CD14-positive monocyte (primary cell): ENCODE measurements at regions not wholly inside any gene's neighbourhood (a gene's known extent, or its start where the extent isn't known, plus 50 kb on each side); places are given as distances from the start of the nearest gene placed in this dataset.

Source experiments
- DNase-seq, 3 donors: peaks; one replicate each; pipeline ENCODE4 v3.0.0-alpha.2; 2011 to 2022
- H2AFZ ChIP-seq: 2 replicates; pipeline ENCODE4 v1.6.0; 2012; ENCODE audit warnings: mild to moderate bottlenecking, low read depth, low read length, inconsistent platforms; ENCODE audit not compliant: insufficient read depth, poor library complexity, severe bottlenecking
- H3K27ac ChIP-seq, 2 donors: 1 replicate in 1 of 2; 2 replicates in 1 of 2; pipeline ENCODE4 v1.5.1; 2012 to 2013; ENCODE audit warnings: low read length in 2 of 2, control low read depth in 1 of 2, inconsistent platforms in 1 of 2, low read depth in 1 of 2, mild to moderate bottlenecking in 1 of 2
- H3K27me3 ChIP-seq, 2 donors: one replicate each; pipeline versions ENCODE4 v1.6.0 to v1.6.1; 2011 to 2013; ENCODE audit warnings: low read length in 2 of 2; ENCODE audit not compliant: control insufficient read depth in 2 of 2, insufficient read depth in 2 of 2
- H3K36me3 ChIP-seq, 2 donors: replicated peaks in 1 of 2; 1 replicate in 1 of 2; 2 replicates in 1 of 2; pipeline versions ENCODE4 v1.5.1 to v1.6.1; 2012 to 2013; ENCODE audit warnings: low read length in 2 of 2, control low read depth in 1 of 2, inconsistent platforms in 1 of 2, mild to moderate bottlenecking in 1 of 2; ENCODE audit not compliant: insufficient read depth in 2 of 2, control insufficient read depth in 1 of 2
- H3K4me1 ChIP-seq, 2 donors: 1 replicate in 1 of 2; 2 replicates in 1 of 2; pipeline versions ENCODE4 v1.5.1 to v1.6.1; 2012 to 2013; ENCODE audit warnings: low read length in 2 of 2, control low read depth in 1 of 2, inconsistent platforms in 1 of 2, mild to moderate bottlenecking in 1 of 2, moderate library complexity in 1 of 2; ENCODE audit not compliant: insufficient read depth in 2 of 2, control insufficient read depth in 1 of 2
- H3K4me2 ChIP-seq: replicated peaks from 2 replicates; pipeline ENCODE3; 2012; ENCODE audit warnings: low read length, moderate library complexity, mild to moderate bottlenecking; ENCODE audit not compliant: poor library complexity, severe bottlenecking; ENCODE audit errors: extremely low read depth
- H3K4me3 ChIP-seq, 3 experiments: fragments of 200-600 bp in 1 of 3; sonication (generic) in 1 of 3; replicated peaks in 1 of 3; 1 replicate in 2 of 3; 2 replicates in 1 of 3; pipeline ENCODE4 v1.5.1; 2011 to 2013; ENCODE audit warnings: low read length in 3 of 3, mild to moderate bottlenecking in 3 of 3, control low read depth in 2 of 3, low read depth in 2 of 3, inconsistent platforms in 1 of 3, moderate library complexity in 1 of 3
- H3K79me2 ChIP-seq: 2 replicates; pipeline ENCODE4 v1.6.0; 2012; ENCODE audit warnings: mild to moderate bottlenecking, control low read depth, inconsistent platforms, low read length, moderate library complexity; ENCODE audit not compliant: insufficient read depth
- H3K9ac ChIP-seq: 2 replicates; pipeline ENCODE4 v1.6.0; 2017; ENCODE audit warnings: low read length, mild to moderate bottlenecking; ENCODE audit not compliant: insufficient read depth, poor library complexity, severe bottlenecking
- H3K9me3 ChIP-seq, 2 donors: replicated peaks in 1 of 2; 1 replicate in 1 of 2; 2 replicates in 1 of 2; pipeline versions ENCODE4 v1.5.1 to v1.6.1; 2012 to 2013; ENCODE audit warnings: low read length in 2 of 2, control low read depth in 1 of 2; ENCODE audit not compliant: control insufficient read depth in 1 of 2, insufficient read depth in 1 of 2
- H4K20me1 ChIP-seq: 2 replicates; pipeline ENCODE4 v1.6.0; 2012; ENCODE audit warnings: mild to moderate bottlenecking, low read length, control low read depth, moderate library complexity; ENCODE audit not compliant: insufficient read depth
- H3K27ac Mint-ChIP-seq, 7 donors: one replicate each; pipeline ENCODE4 v1.8.0; 2020; ENCODE audit warnings: mild to moderate bottlenecking in 7 of 7, mixed read lengths in 7 of 7, moderate library complexity in 6 of 7, inconsistent platforms in 2 of 7
- H3K27me3 Mint-ChIP-seq, 3 donors: one replicate each; pipeline ENCODE4 v1.8.0; 2021 to 2022; ENCODE audit warnings: low read depth in 3 of 3, mild to moderate bottlenecking in 3 of 3, mixed read lengths in 3 of 3, moderate library complexity in 3 of 3, inconsistent platforms in 1 of 3
- H3K36me3 Mint-ChIP-seq, 2 donors: one replicate each; pipeline ENCODE4 v1.8.0; 2020; ENCODE audit warnings: mixed read lengths in 2 of 2, inconsistent platforms in 1 of 2, mild to moderate bottlenecking in 1 of 2
- H3K4me1 Mint-ChIP-seq: one replicate; pipeline ENCODE4 v1.8.0; 2020; ENCODE audit warnings: mild to moderate bottlenecking, mixed read lengths
- H3K4me3 Mint-ChIP-seq, 2 donors: one replicate each; pipeline ENCODE4 v1.8.0; 2020; ENCODE audit warnings: mild to moderate bottlenecking in 2 of 2, mixed read lengths in 2 of 2, moderate library complexity in 1 of 2
- H3K9me3 Mint-ChIP-seq, 7 donors: one replicate each; pipeline ENCODE4 v1.8.0; 2020 to 2022; ENCODE audit warnings: mixed read lengths in 7 of 7, mild to moderate bottlenecking in 6 of 7, moderate library complexity in 6 of 7, inconsistent platforms in 2 of 7
- CTCF ChIP-seq: fragments of 200-600 bp; IDR thresholded peaks from one replicate; pipeline ENCODE4 v1.8.0; 2022; ENCODE audit warnings: antibody characterized with exemption, mild to moderate bottlenecking
- WGBS: methylation state at CpG from one replicate; pipeline ENCODE4 v1.1.5; 2013; ENCODE audit warnings: missing lambda C conversion rate; ENCODE audit not compliant: insufficient coverage; 5-methylcytosine and 5-hydroxymethylcytosine counted together
- intact Hi-C, 2 donors: fragments of 100-400 bp; cut with micrococcal nuclease; formaldehyde crosslinking; loops; one replicate each; pipeline versions ENCODE4 v1.15.0 to v1.15.1; 2023

GRCh38 chr18:22043837-22044236, 125.6 kb upstream of the GATA6 start:
- no peaks in the 10 kb centered on the region for H3K36me3 Mint-ChIP-seq
- no peak overlapping the region for H2AFZ ChIP-seq
- no peak overlapping the region for H3K27ac Mint-ChIP-seq
- 50% methylated on average over 4 of the region's 4 CpGs for WGBS
- no peaks in the 10 kb centered on the region for H3K36me3 ChIP-seq
- H4K20me1 ChIP-seq, result no peaks in the 10 kb centered on the region
- H3K79me2 ChIP-seq, result no peaks in the 10 kb centered on the region
- no peak overlapping the region for H3K27ac ChIP-seq
- intact Hi-C loops, result no loop called here
- no peak overlapping the region for H3K4me3 ChIP-seq
- H3K4me1 Mint-ChIP-seq, result no peaks in the 10 kb centered on the region
- H3K27me3 ChIP-seq, result no peaks in the 10 kb centered on the region
- no peaks in the 10 kb centered on the region for H3K4me1 ChIP-seq
- DNase-seq, result no peak
- peaks cover 0 to 6% (median 2%) of the 10 kb centered on the region in 7 donors for H3K9me3 Mint-ChIP-seq
- no peak overlapping the region for H3K9ac ChIP-seq
- peaks cover 0 to 2% (median 1%) of the 10 kb centered on the region in 3 donors for H3K27me3 Mint-ChIP-seq
- no peak for TF ChIP-seq CTCF
- no peak overlapping the region for H3K4me2 ChIP-seq
- no peak overlapping the region for H3K4me3 Mint-ChIP-seq
- H3K9me3 ChIP-seq, result no peaks in the 10 kb centered on the region

DNA sequence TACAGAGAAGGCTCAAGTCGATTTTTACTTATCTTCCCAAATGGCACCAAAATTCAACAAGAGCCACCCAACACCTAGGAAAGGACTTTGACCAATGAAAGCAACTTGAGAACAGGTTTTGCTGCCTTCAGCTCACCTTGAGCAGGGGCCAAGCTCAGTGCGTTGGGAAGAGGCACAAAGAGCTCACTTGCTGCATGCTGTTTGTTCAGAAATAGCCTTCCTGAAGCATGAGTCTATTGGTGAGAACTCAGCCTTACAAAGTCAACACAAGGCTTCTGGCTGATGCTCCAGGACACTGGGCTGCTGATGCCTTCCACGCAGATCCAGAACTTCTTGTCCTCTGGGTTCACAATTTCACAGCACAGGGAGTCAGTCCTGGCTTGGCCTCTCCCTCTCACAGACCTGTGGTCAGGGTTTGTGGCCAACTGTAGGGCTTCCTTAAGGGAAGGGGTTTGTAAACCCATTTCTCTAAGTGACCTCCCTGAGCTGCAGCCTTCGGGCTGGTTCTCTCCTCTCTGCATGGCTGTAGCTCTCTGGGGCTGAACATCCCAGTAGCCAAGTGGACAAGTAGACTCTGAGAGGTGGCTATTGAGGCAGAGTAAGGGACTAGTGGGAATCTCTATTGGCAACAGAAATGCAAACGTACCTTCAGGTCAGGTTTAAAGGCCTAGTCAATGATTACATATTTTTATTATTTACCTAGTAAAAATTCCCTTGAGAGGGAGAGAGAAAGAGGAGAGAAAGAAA, 124.7 kb upstream of the GATA6 start:
- no peak overlapping the region for H3K4me3 ChIP-seq
- no peaks in the 10 kb centered on the region for H3K79me2 ChIP-seq
- no peaks in the 10 kb centered on the region for H3K9me3 ChIP-seq
- no peak overlapping the region for H2AFZ ChIP-seq
- Mint-ChIP-seq H3K9me3 (peaks cover 0 to 6% (median 2%) of the 10 kb centered on the region in 7 donors), H3K4me1 (no peaks in the 10 kb centered on the region), H3K27ac (peak overlapping the region in 1 of 7 donors; percentile 36), H3K4me3 (no peak overlapping the region), H3K27me3 (peaks cover 0 to 2% (median 1%) of the 10 kb centered on the region in 3 donors), H3K36me3 (no peaks in the 10 kb centered on the region)
- no peak overlapping the region for H3K4me2 ChIP-seq
- TF ChIP-seq CTCF, result no peak
- no peaks in the 10 kb centered on the region for H3K27me3 ChIP-seq
- no peaks in the 10 kb centered on the region for H4K20me1 ChIP-seq
- H3K9ac ChIP-seq, result no peak overlapping the region
- intact Hi-C loops, result no loop called here
- no peaks in the 10 kb centered on the region for H3K36me3 ChIP-seq
- H3K4me1 ChIP-seq, result no peaks in the 10 kb centered on the region
- DNase-seq, result no peak
- no peak overlapping the region for H3K27ac ChIP-seq
- 62% methylated on average over 3 of the region's 5 CpGs for WGBS
